MM.1S (cell line): ENCODE measurements at regions not wholly inside any gene's neighbourhood (a gene's known extent, or its start where the extent isn't known, plus 50 kb on each side); places are given as distances from the start of the nearest gene placed in this dataset.

ENCODE experiments used
- DNase-seq: peaks from one replicate; pipeline ENCODE4 v3.0.0-alpha.2; 2015
- H2AFZ ChIP-seq: fragments of 300-600 bp; sonication (generic); 2 replicates; pipeline ENCODE4 v1.6.0; 2016; ENCODE audit warnings: antibody characterized with exemption, low read length
- H3F3A ChIP-seq: fragments of 300-600 bp; sonication (generic); 2 replicates; pipeline ENCODE4 v1.6.1; 2016; ENCODE audit warnings: mild to moderate bottlenecking, antibody characterized with exemption, low read length, moderate library complexity, mixed read lengths; ENCODE audit not compliant: insufficient read depth
- H3K27ac ChIP-seq: fragments of 300-600 bp; sonication (generic); 2 replicates; pipeline ENCODE4 v1.5.1; 2016; ENCODE audit warnings: mild to moderate bottlenecking, low read length
- H3K27me3 ChIP-seq: fragments of 300-600 bp; sonication (generic); replicated peaks from 2 replicates; pipeline ENCODE4 v1.6.0; 2016; ENCODE audit warnings: low read length; ENCODE audit not compliant: insufficient read depth
- H3K36me3 ChIP-seq: fragments of 300-600 bp; sonication (generic); replicated peaks from 2 replicates; pipeline ENCODE4 v1.6.1; 2016; ENCODE audit warnings: mild to moderate bottlenecking, low read length, mixed read lengths; ENCODE audit not compliant: insufficient read depth
- H3K4me1 ChIP-seq: fragments of 300-600 bp; sonication (generic); 2 replicates; pipeline ENCODE4 v1.6.1; 2016; ENCODE audit warnings: low read length, mixed read lengths
- H3K4me2 ChIP-seq: fragments of 300-600 bp; sonication (generic); 2 replicates; pipeline ENCODE4 v1.6.0; 2016; ENCODE audit warnings: low read depth, low read length
- H3K4me3 ChIP-seq: fragments of 300-600 bp; sonication (generic); 2 replicates; pipeline ENCODE4 v1.5.1; 2016; ENCODE audit warnings: low read length, mixed read lengths
- H3K79me2 ChIP-seq: fragments of 300-600 bp; sonication (generic); 2 replicates; pipeline ENCODE4 v1.6.1; 2016; ENCODE audit warnings: mixed run types, low read length, mixed read lengths
- H3K9ac ChIP-seq: fragments of 300-600 bp; sonication (generic); 2 replicates; pipeline ENCODE4 v1.6.1; 2016; ENCODE audit warnings: low read length, mixed read lengths
- H3K9me2 ChIP-seq: fragments of 300-600 bp; sonication (generic); replicated peaks from 2 replicates; pipeline ENCODE4 v1.6.1; 2016; ENCODE audit warnings: mild to moderate bottlenecking, low read length, mixed read lengths; ENCODE audit not compliant: insufficient read depth
- H3K9me3 ChIP-seq: fragments of 300-600 bp; sonication (generic); replicated peaks from 2 replicates; pipeline ENCODE4 v1.6.1; 2016; ENCODE audit warnings: mild to moderate bottlenecking, low read length, mixed read lengths; ENCODE audit not compliant: insufficient read depth
- H4K20me1 ChIP-seq: fragments of 300-600 bp; sonication (generic); 2 replicates; pipeline ENCODE4 v1.6.1; 2016; ENCODE audit warnings: mild to moderate bottlenecking, low read length, moderate library complexity, mixed read lengths; ENCODE audit not compliant: insufficient read depth
- EZH2 ChIP-seq: fragments of 300-600 bp; sonication (generic); optimal IDR thresholded peaks from 2 replicates; pipeline ENCODE3; 2017; ENCODE audit warnings: low read depth, mild to moderate bottlenecking, antibody characterized with exemption, low read length, mixed read lengths
- EZH2phosphoT487 ChIP-seq: fragments of 300-600 bp; sonication (generic); IDR thresholded peaks from 2 replicates; pipeline ENCODE4 v1.6.1; 2018; ENCODE audit warnings: antibody characterized with exemption, low read length
- TF ChIP-seq, protein P1 (sequence below): fragments of 300-600 bp; sonication (generic); IDR thresholded peaks from 2 replicates; pipeline ENCODE4 v1.5.1; 2016; ENCODE audit warnings: antibody characterized with exemption, low read length, mixed read lengths

GRCh38 chr10:44716470-44717015 is 194.6 kb upstream of the TMEM72 start:
- Histone ChIP-seq H3K4me2 (no peak overlapping the region), H2AFZ (no peak overlapping the region), H3K27me3 (no peaks in the 10 kb centered on the region), H3K79me2 (no peaks in the 10 kb centered on the region), H3K36me3 (no peaks in the 10 kb centered on the region), H3K9me2 (no peaks in the 10 kb centered on the region), H3K27ac (no peak overlapping the region), H3K9ac (no peak overlapping the region), H4K20me1 (no peaks in the 10 kb centered on the region), H3K4me1 (peaks cover 4% of the 10 kb centered on the region; the same call in 1 of the 2 replicates), H3K9me3 (no peaks in the 10 kb centered on the region), H3F3A (no peaks in the 10 kb centered on the region), H3K4me3 (no peak overlapping the region)
- TF ChIP-seq EZH2phosphoT487, result no peak
- TF ChIP-seq, protein P1, sequence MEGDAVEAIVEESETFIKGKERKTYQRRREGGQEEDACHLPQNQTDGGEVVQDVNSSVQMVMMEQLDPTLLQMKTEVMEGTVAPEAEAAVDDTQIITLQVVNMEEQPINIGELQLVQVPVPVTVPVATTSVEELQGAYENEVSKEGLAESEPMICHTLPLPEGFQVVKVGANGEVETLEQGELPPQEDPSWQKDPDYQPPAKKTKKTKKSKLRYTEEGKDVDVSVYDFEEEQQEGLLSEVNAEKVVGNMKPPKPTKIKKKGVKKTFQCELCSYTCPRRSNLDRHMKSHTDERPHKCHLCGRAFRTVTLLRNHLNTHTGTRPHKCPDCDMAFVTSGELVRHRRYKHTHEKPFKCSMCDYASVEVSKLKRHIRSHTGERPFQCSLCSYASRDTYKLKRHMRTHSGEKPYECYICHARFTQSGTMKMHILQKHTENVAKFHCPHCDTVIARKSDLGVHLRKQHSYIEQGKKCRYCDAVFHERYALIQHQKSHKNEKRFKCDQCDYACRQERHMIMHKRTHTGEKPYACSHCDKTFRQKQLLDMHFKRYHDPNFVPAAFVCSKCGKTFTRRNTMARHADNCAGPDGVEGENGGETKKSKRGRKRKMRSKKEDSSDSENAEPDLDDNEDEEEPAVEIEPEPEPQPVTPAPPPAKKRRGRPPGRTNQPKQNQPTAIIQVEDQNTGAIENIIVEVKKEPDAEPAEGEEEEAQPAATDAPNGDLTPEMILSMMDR, result no peak
- DNase-seq, result no peak

- TF ChIP-seq, protein P1, result no peak
- no peak for TF ChIP-seq EZH2phosphoT487
- TF ChIP-seq EZH2, result no peak
- no peaks in the 10 kb centered on the region for H3K27me3 ChIP-seq
- H3K9ac ChIP-seq, result no peak overlapping the region
- H3K9me2 ChIP-seq, result no peaks in the 10 kb centered on the region
- no peaks in the 10 kb centered on the region for H3K79me2 ChIP-seq
- H3F3A ChIP-seq, result no peaks in the 10 kb centered on the region
- peaks cover 28% of the 10 kb centered on the region for H3K4me1 ChIP-seq
- no peak overlapping the region for H2AFZ ChIP-seq
- H3K36me3 ChIP-seq, result no peaks in the 10 kb centered on the region
- H3K9me3 ChIP-seq, result no peaks in the 10 kb centered on the region
- H3K4me3 ChIP-seq, result no peak overlapping the region
- H4K20me1 ChIP-seq, result no peaks in the 10 kb centered on the region
- no peak for DNase-seq
- no peak overlapping the region for H3K4me2 ChIP-seq
- no peak overlapping the region for H3K27ac ChIP-seq
Measured at GRCh38 chr10:44723082-44723481, 188.1 kb upstream of the TMEM72 start.

GRCh38 chr10:44723619-44724325 is 187.4 kb upstream of the TMEM72 start:
- H3K36me3 ChIP-seq, result no peaks in the 10 kb centered on the region
- H4K20me1 ChIP-seq, result no peaks in the 10 kb centered on the region
- DNase-seq, result no peak
- TF ChIP-seq EZH2phosphoT487, result no peak
- H3K9me3 ChIP-seq, result no peaks in the 10 kb centered on the region
- H2AFZ ChIP-seq, result no peak overlapping the region
- H3K4me2 ChIP-seq, result no peak overlapping the region
- H3K9me2 ChIP-seq, result no peaks in the 10 kb centered on the region
- no peak overlapping the region for H3K4me3 ChIP-seq
- no peak overlapping the region for H3K9ac ChIP-seq
- H3K79me2 ChIP-seq, result no peaks in the 10 kb centered on the region
- H3F3A ChIP-seq, result peaks cover 2% of the 10 kb centered on the region; the same call in 1 of the 2 replicates
- no peak overlapping the region for H3K27ac ChIP-seq
- peaks cover 28% of the 10 kb centered on the region for H3K4me1 ChIP-seq
- no peaks in the 10 kb centered on the region for H3K27me3 ChIP-seq
